RWPE1 (cell line): ENCODE measurements at regions not wholly inside any gene's neighbourhood (a gene's known extent, or its start where the extent isn't known, plus 50 kb on each side); places are given as distances from the start of the nearest gene placed in this dataset.
"Not testable (repeated sequence)": the region's sequence is repeated elsewhere in the genome, so short reads cannot be mapped to it uniquely, and the experiment has no call there.

ENCODE experiments used
- CTCF ChIA-PET: fragments of 350-600 bp; sonication (Branson Sonifier 250); formaldehyde crosslinking; extraction: SDS; loops from one replicate; lab custom pipeline; 2021; lab: Yijun Ruan, JAX
- POLR2A ChIA-PET: fragments of 400-600 bp; formaldehyde crosslinking; extraction: SDS; loops from one replicate; lab custom pipeline; 2020; ENCODE audit warnings: antibody characterized with exemption; ENCODE audit not compliant: low non-redundant PET; lab: Yijun Ruan, JAX
- DNase-seq: peaks from one replicate; pipeline ENCODE4 v3.0.0; 2012; ENCODE audit warnings: low spot score
- H3K27ac ChIP-seq: fragments of 450-650 bp; 2 replicates; pipeline ENCODE4 v1.5.1; 2017
- CTCF ChIP-seq: fragments of 450-650 bp; conservative IDR thresholded peaks from 2 replicates; pipeline ENCODE4 v1.5.1; 2017; ENCODE audit warnings: low read depth, mild to moderate bottlenecking

- POLR2A ChIA-PET = not testable (repeated sequence)
These were observed 53.5 kb upstream of the JADE2 start for GRCh38 chr5:134471858-134472449.

GRCh38 chr5:134468921-134469400 lies 56.5 kb upstream of the JADE2 start:
- no peak for TF ChIP-seq CTCF
- ChIA-PET CTCF (interaction anchor here (0.6 kb wide), 1 partner anchor 13 kb away, joined by 3 read pairs; no protein-coding TSS in a partner anchor), POLR2A (no interaction called here)
- no peak for DNase-seq
- peak overlapping the region; percentile 51 for H3K27ac ChIP-seq

More at GRCh38 chr5:134471858-134472449, 53.5 kb upstream of the JADE2 start:
- DNase-seq, H3K27ac ChIP-seq: not testable (repeated sequence)
- CTCF ChIA-PET = interaction anchor here (0.6 kb wide), 1 partner anchor 56 kb away, joined by 3 read pairs; no protein-coding TSS in a partner anchor

- DNase-seq = no peak
- no peak for TF ChIP-seq CTCF
- H3K27ac ChIP-seq = peak overlapping the region; percentile 100
- ChIA-PET POLR2A (interaction anchor here (0.6 to 2.4 kb wide), 4 partner anchors 36 to 59 kb away, joined by 3 to 11 read pairs (median 6); partner anchors contain the start of gene JADE2), CTCF (interaction anchor here (1.7 to 2.9 kb wide), 2 partner anchors 28 to 60 kb away, joined by 5 to 21 read pairs; no protein-coding TSS in a partner anchor)
These were observed 55.5 kb upstream of the CDKN2AIPNL start for GRCh38 chr5:134467231-134467630.

GRCh38 chr5:134466241-134467069 lies 54.8 kb upstream of the CDKN2AIPNL start:
- peak; percentile 96 for DNase-seq
- no peak for TF ChIP-seq CTCF
- peak overlapping the region; percentile 100 for H3K27ac ChIP-seq
- CTCF ChIA-PET = interaction anchor here (0.9 to 2.9 kb wide), 6 partner anchors 12 to 61 kb away, joined by 3 to 21 read pairs (median 4); partner anchors contain the start of gene CDKN2AIPNL
- POLR2A ChIA-PET = interaction anchor here (0.6 to 2.4 kb wide), 7 partner anchors 27 to 60 kb away, joined by 3 to 11 read pairs (median 5); partner anchors contain the start of gene JADE2

GRCh38 chr5:134465816-134466240 lies 54.1 kb upstream of the CDKN2AIPNL start:
- peak overlapping the region; percentile 100 for H3K27ac ChIP-seq
- no peak for TF ChIP-seq CTCF
- peak; percentile 97 for DNase-seq
- ChIA-PET CTCF (interaction anchor here (0.9 to 2.9 kb wide), 5 partner anchors 13 to 62 kb away, joined by 3 to 21 read pairs (median 5); partner anchors contain the start of gene CDKN2AIPNL), POLR2A (interaction anchor here (1.0 to 2.4 kb wide), 5 partner anchors 26 to 60 kb away, joined by 3 to 11 read pairs (median 6); partner anchors contain the start of gene JADE2)

GRCh38 chr5:134464988-134465815 lies 53.5 kb upstream of the CDKN2AIPNL start:
- ChIA-PET POLR2A (interaction anchor here (1.5 to 2.4 kb wide), 3 partner anchors 26 to 61 kb away, joined by 6 to 11 read pairs (median 7); partner anchors contain the start of gene JADE2), CTCF (interaction anchor here (0.6 to 2.9 kb wide), 7 partner anchors 13 to 99 kb away, joined by 3 to 21 read pairs (median 4); partner anchors contain the start of gene CDKN2AIPNL)
- DNase-seq = no peak
- no peak for TF ChIP-seq CTCF
- H3K27ac ChIP-seq = peak overlapping the region; percentile 100
